ENCODE measurements at regions not wholly inside any gene's neighbourhood (a gene's known extent, or its start where the extent isn't known, plus 50 kb on each side); places are given as distances from the start of the nearest gene placed in this dataset.

GRCh38 chr3:95217661-95218060 lies 1154.8 kb downstream of the NSUN3 start:
- Histone ChIP-seq H3K4me3 (no peak overlapping the region), H3K36me3 (ENCODE audit: control insufficient read depth, insufficient read depth, low read length) (no peaks in the 10 kb centered on the region), H3K4me2 (ENCODE audit: insufficient read depth, low read length) (no peak overlapping the region), H3K79me2 (ENCODE audit: control insufficient read depth, insufficient read depth, low read length) (no peaks in the 10 kb centered on the region), H3K27ac (ENCODE audit: extremely low read depth, low read depth, low read length) (no peak overlapping the region), H4K20me1 (replicated peaks; ENCODE audit: control insufficient read depth, insufficient read depth, low read length) (no peaks in the 10 kb centered on the region), H2AFZ (ENCODE audit: low read depth, low read length) (no peak overlapping the region), H3K4me1 (replicated peaks in 1 of 2; ENCODE audit: control insufficient read depth in 2 of 2, insufficient read depth in 2 of 2, low read length in 2 of 2) (no peaks in the 10 kb centered on the region), H3K27me3 (ENCODE audit: control insufficient read depth in 2 of 2, insufficient read depth in 2 of 2, low read length in 2 of 2) (no peaks in the 10 kb centered on the region), H3K9ac (ENCODE audit: insufficient read depth in 1 of 2, low read depth in 2 of 2, low read length in 2 of 2) (no peak overlapping the region), H3K9me1 (ENCODE audit: control insufficient read depth, insufficient read depth, low read length) (no peaks in the 10 kb centered on the region), H3K9me3 (replicated peaks; ENCODE audit: control insufficient read depth, insufficient read depth, low read depth, low read length) (no peaks in the 10 kb centered on the region)
- ATAC-seq (no peak), FAIRE-seq (no peak), DNase-seq (ENCODE audit: extremely low read depth in 1 of 4, low spot score in 3 of 4) (no peak)
- CTCF ChIA-PET (ENCODE audit: low intra/inter-chr PET ratio): no interaction called here
- intact Hi-C loops (cut with micrococcal nuclease): no loop called here
- TF ChIP-seq NRF1 (conservative IDR thresholded peaks at IDR 0.05 in 1 of 2, IDR thresholded peaks at IDR 0.05 in 1 of 2) (no peak), ZSCAN29 (IDR thresholded peaks at IDR 0.05) (no peak), ELF1 (tag; IDR thresholded peaks at IDR 0.05) (no peak), ATF7 (IDR thresholded peaks at IDR 0.05) (no peak), BRD4 (IDR thresholded peaks at IDR 0.05) (no peak), THRB (CRISPR knock-in tag; conservative IDR thresholded peaks at IDR 0.05) (no peak), SMAD2 (IDR thresholded peaks at IDR 0.05; ENCODE audit: low read depth, low read length) (no peak), EHMT2 (IDR thresholded peaks at IDR 0.05) (no peak), FOXO4 (CRISPR knock-in tag; IDR thresholded peaks at IDR 0.05) (no peak), ZNF707 (CRISPR knock-in tag; conservative IDR thresholded peaks at IDR 0.05) (no peak), HNRNPH1 (optimal IDR thresholded peaks at IDR 0.05; ENCODE audit: low read depth, low read length) (no peak), LARP7 (IDR thresholded peaks at IDR 0.05) (no peak), GATA2 (CRISPR knock-in tag; IDR thresholded peaks at IDR 0.05) (no peak), STAG1 (CRISPR knock-in tag; IDR thresholded peaks at IDR 0.05; ENCODE audit: borderline replicate concordance) (no peak), RAD21 (CRISPR knock-in tag; conservative IDR thresholded peaks at IDR 0.05 in 1 of 2, IDR thresholded peaks at IDR 0.05 in 1 of 2) (no peak), MEF2A (IDR thresholded peaks at IDR 0.05; ENCODE audit: control insufficient read depth, low read depth, low read length) (no peak), ZNF764 (CRISPR knock-in tag; IDR thresholded peaks at IDR 0.05; ENCODE audit: low read depth) (no peak)
- TF ChIP-seq, protein P1, sequence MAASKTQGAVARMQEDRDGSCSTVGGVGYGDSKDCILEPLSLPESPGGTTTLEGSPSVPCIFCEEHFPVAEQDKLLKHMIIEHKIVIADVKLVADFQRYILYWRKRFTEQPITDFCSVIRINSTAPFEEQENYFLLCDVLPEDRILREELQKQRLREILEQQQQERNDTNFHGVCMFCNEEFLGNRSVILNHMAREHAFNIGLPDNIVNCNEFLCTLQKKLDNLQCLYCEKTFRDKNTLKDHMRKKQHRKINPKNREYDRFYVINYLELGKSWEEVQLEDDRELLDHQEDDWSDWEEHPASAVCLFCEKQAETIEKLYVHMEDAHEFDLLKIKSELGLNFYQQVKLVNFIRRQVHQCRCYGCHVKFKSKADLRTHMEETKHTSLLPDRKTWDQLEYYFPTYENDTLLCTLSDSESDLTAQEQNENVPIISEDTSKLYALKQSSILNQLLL (CRISPR knock-in tag; IDR thresholded peaks at IDR 0.05; ENCODE audit: borderline replicate concordance): no peak
- TF ChIP-seq, protein P2, sequence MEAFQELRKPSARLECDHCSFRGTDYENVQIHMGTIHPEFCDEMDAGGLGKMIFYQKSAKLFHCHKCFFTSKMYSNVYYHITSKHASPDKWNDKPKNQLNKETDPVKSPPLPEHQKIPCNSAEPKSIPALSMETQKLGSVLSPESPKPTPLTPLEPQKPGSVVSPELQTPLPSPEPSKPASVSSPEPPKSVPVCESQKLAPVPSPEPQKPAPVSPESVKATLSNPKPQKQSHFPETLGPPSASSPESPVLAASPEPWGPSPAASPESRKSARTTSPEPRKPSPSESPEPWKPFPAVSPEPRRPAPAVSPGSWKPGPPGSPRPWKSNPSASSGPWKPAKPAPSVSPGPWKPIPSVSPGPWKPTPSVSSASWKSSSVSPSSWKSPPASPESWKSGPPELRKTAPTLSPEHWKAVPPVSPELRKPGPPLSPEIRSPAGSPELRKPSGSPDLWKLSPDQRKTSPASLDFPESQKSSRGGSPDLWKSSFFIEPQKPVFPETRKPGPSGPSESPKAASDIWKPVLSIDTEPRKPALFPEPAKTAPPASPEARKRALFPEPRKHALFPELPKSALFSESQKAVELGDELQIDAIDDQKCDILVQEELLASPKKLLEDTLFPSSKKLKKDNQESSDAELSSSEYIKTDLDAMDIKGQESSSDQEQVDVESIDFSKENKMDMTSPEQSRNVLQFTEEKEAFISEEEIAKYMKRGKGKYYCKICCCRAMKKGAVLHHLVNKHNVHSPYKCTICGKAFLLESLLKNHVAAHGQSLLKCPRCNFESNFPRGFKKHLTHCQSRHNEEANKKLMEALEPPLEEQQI (IDR thresholded peaks at IDR 0.05): no peak
- in situ Hi-C loops (cut with MboI): no loop called here
- BruUV-seq (replicated peaks): no TSS peak
- POLR2A ChIA-PET: interaction anchor here (0.6 kb wide), 1 partner anchor 898 kb away, joined by 3 read pairs; no protein-coding TSS in a partner anchor

All from K562 (cell line).